Astrocyte (in vitro differentiated cells and primary cell): ENCODE measurements at regions not wholly inside any gene's neighbourhood (a gene's known extent, or its start where the extent isn't known, plus 50 kb on each side); places are given as distances from the start of the nearest gene placed in this dataset.

Source experiments
- CTCF ChIP-seq: IDR thresholded peaks from 2 replicates; pipeline ENCODE4 v1.5.1; 2011; ENCODE audit warnings: low read depth, mild to moderate bottlenecking, inconsistent platforms, low read length, moderate library complexity; ENCODE audit not compliant: insufficient read depth
- EZH2 ChIP-seq: IDR thresholded peaks from 2 replicates; pipeline ENCODE4 v1.6.1; 2012; ENCODE audit warnings: mild to moderate bottlenecking, low read length, inconsistent platforms; ENCODE audit not compliant: insufficient read depth

DNA sequence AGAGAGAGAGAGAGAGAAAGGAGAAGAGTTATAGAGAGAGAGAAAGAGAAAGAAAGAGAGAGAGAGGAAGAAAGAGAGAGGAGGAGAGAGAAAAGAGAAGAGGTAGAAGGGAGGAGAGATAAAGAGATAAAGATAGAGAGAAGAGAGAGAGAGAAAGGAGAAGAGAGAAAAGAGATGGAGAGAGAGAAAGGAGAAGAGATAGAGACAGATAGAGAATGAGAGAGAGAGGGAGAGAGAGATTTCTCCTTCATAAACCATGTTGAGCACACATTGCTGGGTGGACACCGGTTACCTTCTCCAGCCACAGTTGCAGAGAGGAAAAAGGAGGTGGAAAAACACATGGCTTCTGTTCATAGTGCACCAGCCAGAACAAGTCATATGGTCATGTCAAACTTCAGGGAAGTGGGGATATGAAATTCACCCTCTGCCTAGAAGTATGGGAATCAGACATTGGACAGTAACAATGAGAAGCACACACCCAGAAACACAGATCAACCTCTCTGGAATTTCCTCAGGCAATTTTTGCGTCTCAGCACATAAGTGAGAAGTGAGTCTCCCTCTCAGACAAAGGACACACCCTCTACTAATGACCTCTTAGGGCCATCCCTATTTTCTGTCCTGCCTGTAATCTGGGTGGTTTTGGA is 172.5 kb upstream of the SVIL start:
- TF ChIP-seq CTCF: no peak
- TF ChIP-seq EZH2: no peak
